IMR-90 (cell line): ENCODE measurements at regions not wholly inside any gene's neighbourhood (a gene's known extent, or its start where the extent isn't known, plus 50 kb on each side); places are given as distances from the start of the nearest gene placed in this dataset.
"Not testable (repeated sequence)": the region's sequence is repeated elsewhere in the genome, so short reads cannot be mapped to it uniquely, and the experiment has no call there.

ENCODE experiments used
- ATAC-seq: fragments of 200-7000 bp; cut with Tn5 transposase; 2 replicates; pipeline ENCODE4 v1.9.1; 2020; ENCODE audit warnings: low read depth, mild to moderate bottlenecking, moderate library complexity
- BruUV-seq: library from RNA; stranded (reverse); fragments of 400-500 nt; replicated peaks from 2 replicates; lab custom pipeline; 2021; lab: Mats Ljungman, UMichigan
- CTCF ChIA-PET: fragments of 300-600 bp; formaldehyde crosslinking; extraction: SDS; loops from one replicate; lab custom pipeline; 2021; ENCODE audit warnings: antibody characterized with exemption; lab: Yijun Ruan, JAX
- POLR2A ChIA-PET: fragments of 300-600 bp; sonication (Branson Sonifier 250); formaldehyde crosslinking; loops from one replicate; lab custom pipeline; 2022; ENCODE audit warnings: antibody characterized with exemption; ENCODE audit not compliant: unreplicated experiment; lab: Charles Lee
- DNase-seq: peaks from one replicate; pipeline ENCODE4 v3.0.0; 2013
- H2AFZ ChIP-seq: replicated peaks from 2 replicates; pipeline ENCODE3; 2013; ENCODE audit warnings: low read length, mild to moderate bottlenecking; ENCODE audit not compliant: poor library complexity
- H2AK5ac ChIP-seq: 2 replicates; pipeline ENCODE4 v1.6.1; 2013; ENCODE audit warnings: low read depth, low read length, inconsistent platforms
- H2AK9ac ChIP-seq: replicated peaks from 2 replicates; pipeline ENCODE3; 2013; ENCODE audit warnings: mild to moderate bottlenecking, low read depth, low read length, moderate library complexity; ENCODE audit not compliant: poor library complexity
- H2BK120ac ChIP-seq: 2 replicates; pipeline ENCODE4 v1.6.1; 2013; ENCODE audit warnings: low read depth, low read length, inconsistent platforms
- H2BK15ac ChIP-seq: 3 replicates; pipeline ENCODE4 v1.6.1; 2013; ENCODE audit warnings: low read depth, low read length, inconsistent platforms
- H2BK20ac ChIP-seq: 2 replicates; pipeline ENCODE4 v1.6.1; 2013; ENCODE audit warnings: low read depth, mild to moderate bottlenecking, inconsistent platforms, low read length, moderate library complexity
- H2BK5ac ChIP-seq: 2 replicates; pipeline ENCODE4 v1.6.1; 2013; ENCODE audit warnings: mild to moderate bottlenecking, low read depth, low read length, inconsistent platforms; ENCODE audit not compliant: poor library complexity, severe bottlenecking
- H3K14ac ChIP-seq: replicated peaks from 2 replicates; pipeline ENCODE4 v1.6.1; 2013; ENCODE audit warnings: low read depth, low read length, inconsistent platforms
- H3K18ac ChIP-seq: 2 replicates; pipeline ENCODE4 v1.6.1; 2013; ENCODE audit warnings: low read depth, low read length, control low read depth
- H3K23ac ChIP-seq: 2 replicates; pipeline ENCODE4 v1.6.1; 2013; ENCODE audit warnings: low read depth, low read length, inconsistent platforms
- H3K27ac ChIP-seq: 2 replicates; pipeline ENCODE4 v1.5.1; 2013; ENCODE audit warnings: mild to moderate bottlenecking, control low read depth, low read length; ENCODE audit not compliant: insufficient read depth
- H3K27me3 ChIP-seq: 2 replicates; pipeline ENCODE4 v1.6.1; 2013; ENCODE audit warnings: low read length; ENCODE audit not compliant: control insufficient read depth, insufficient read depth
- H3K36me3 ChIP-seq: 2 replicates; pipeline ENCODE4 v1.6.1; 2013; ENCODE audit warnings: low read length, mixed read lengths; ENCODE audit not compliant: control insufficient read depth, insufficient read depth
- H3K4ac ChIP-seq: 2 replicates; pipeline ENCODE4 v1.6.1; 2013; ENCODE audit warnings: low read depth, low read length, inconsistent platforms
- H3K4me1 ChIP-seq: 2 replicates; pipeline ENCODE4 v1.6.1; 2013; ENCODE audit warnings: low read length, mixed read lengths; ENCODE audit not compliant: control insufficient read depth, insufficient read depth
- H3K4me2 ChIP-seq: 2 replicates; pipeline ENCODE4 v1.6.1; 2013; ENCODE audit warnings: low read depth, mild to moderate bottlenecking, control low read depth, low read length, moderate library complexity
- H3K4me3 ChIP-seq: 2 replicates; pipeline ENCODE4 v1.5.1; 2013; ENCODE audit warnings: low read depth, mild to moderate bottlenecking, control low read depth, low read length, moderate library complexity; ENCODE audit not compliant: insufficient read depth
- H3K56ac ChIP-seq: 2 replicates; pipeline ENCODE4 v1.6.1; 2013; ENCODE audit warnings: low read length, inconsistent platforms; ENCODE audit not compliant: insufficient read depth; ENCODE audit errors: extremely low read depth
- H3K79me1 ChIP-seq, 2 experiments: 2 replicates each; pipeline ENCODE4 v1.6.1; 2013; ENCODE audit warnings: low read length in 2 of 2, inconsistent platforms in 1 of 2, low read depth in 1 of 2
- H3K9ac ChIP-seq: 2 replicates; pipeline ENCODE4 v1.6.1; 2013; ENCODE audit warnings: low read depth, low read length, control low read depth
- H3K9me1 ChIP-seq: 2 replicates; pipeline ENCODE4 v1.6.1; 2013; ENCODE audit warnings: low read length, inconsistent platforms; ENCODE audit not compliant: insufficient read depth
- H3K9me3 ChIP-seq: 2 replicates; pipeline ENCODE4 v1.6.1; 2013; ENCODE audit warnings: low read length; ENCODE audit not compliant: control insufficient read depth, insufficient read depth
- H4K20me1 ChIP-seq: 2 replicates; pipeline ENCODE4 v1.6.1; 2013; ENCODE audit warnings: low read length, inconsistent platforms; ENCODE audit not compliant: insufficient read depth
- H4K5ac ChIP-seq: 2 replicates; pipeline ENCODE4 v1.6.1; 2013; ENCODE audit warnings: mild to moderate bottlenecking, low read depth, low read length, control low read depth
- H4K8ac ChIP-seq, 2 experiments: 2 replicates each; pipeline ENCODE4 v1.6.1; 2013; ENCODE audit warnings: low read depth in 2 of 2, low read length in 2 of 2, control low read depth in 1 of 2, inconsistent platforms in 1 of 2
- H4K91ac ChIP-seq: 2 replicates; pipeline ENCODE4 v1.6.1; 2013; ENCODE audit warnings: low read depth, low read length, inconsistent platforms; ENCODE audit not compliant: insufficient read depth
- WGBS, 2 experiments: methylation state at CpG; one replicate each; pipeline versions ENCODE4 v1.1.5 to v1.1.7; 2013; ENCODE audit warnings: missing lambda C conversion rate in 2 of 2; ENCODE audit not compliant: insufficient read length in 1 of 2; ENCODE audit errors: extremely low coverage in 2 of 2; 5-methylcytosine and 5-hydroxymethylcytosine counted together
- dilution Hi-C: fragments of 300-500 bp; cut with HindIII; formaldehyde crosslinking; loops from one replicate; pipeline ENCODE4 v1.14.3; 2018; ENCODE audit warnings: low sequenced_read_pairs; ENCODE audit not compliant: unreplicated experiment
- in situ Hi-C: fragments of 300-500 bp; cut with MboI; formaldehyde crosslinking; loops from 3 replicates; pipeline ENCODE4 v1.14.3; 2019; ENCODE audit warnings: low sequenced_read_pairs, inconsistent platforms, mixed read lengths
- intact Hi-C: fragments of 100-400 bp; cut with micrococcal nuclease; formaldehyde crosslinking; loops from 2 replicates; pipeline ENCODE4 v1.10.0; 2022

DNA sequence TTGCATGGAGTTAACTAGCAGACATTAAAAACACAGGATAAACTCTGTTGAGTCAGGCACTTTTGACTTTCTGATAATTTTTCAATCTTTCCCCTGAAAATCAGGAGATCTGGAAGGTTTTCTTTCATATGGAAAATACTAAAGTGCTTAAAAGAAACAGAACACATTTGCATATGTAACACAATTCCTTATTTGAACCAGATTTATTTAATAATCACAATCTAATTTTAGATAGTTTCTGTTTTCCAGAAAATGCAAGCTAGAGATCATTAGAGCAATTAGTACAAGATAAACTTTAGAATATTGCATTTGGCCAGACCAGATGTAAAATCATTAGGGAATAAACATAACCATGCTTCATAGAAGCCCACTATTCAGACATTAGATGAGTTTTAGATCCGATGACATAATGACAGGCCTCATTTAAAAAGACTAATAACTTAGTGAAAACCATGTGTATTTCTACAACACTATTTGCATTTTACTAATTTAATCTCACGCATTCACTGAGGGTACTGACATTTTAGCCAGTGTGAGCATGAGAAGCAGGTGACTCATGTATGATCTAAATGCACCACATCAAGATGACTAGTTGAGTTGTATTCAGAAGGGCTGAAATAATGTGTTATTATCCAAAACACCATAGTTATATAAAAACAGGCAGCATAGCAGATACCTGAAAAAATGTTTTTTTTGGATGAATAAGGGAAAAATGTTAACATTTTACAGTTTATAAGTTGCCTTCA is 611.5 kb downstream of the LTN1 start:
- H3K79me1 ChIP-seq, H3K4me1 ChIP-seq, H3K14ac ChIP-seq, H4K5ac ChIP-seq, intact Hi-C loops, H4K8ac ChIP-seq, H4K20me1 ChIP-seq, H3K4ac ChIP-seq, H3K56ac ChIP-seq, H2BK15ac ChIP-seq, H3K27ac ChIP-seq, DNase-seq, H3K23ac ChIP-seq, H3K9me1 ChIP-seq, H4K91ac ChIP-seq, H2AK9ac ChIP-seq, dilution Hi-C loops, in situ Hi-C loops, BruUV-seq, H3K18ac ChIP-seq, H3K4me3 ChIP-seq, H2BK20ac ChIP-seq, H2BK120ac ChIP-seq, H2AK5ac ChIP-seq, H2AFZ ChIP-seq, H3K4me2 ChIP-seq, POLR2A ChIA-PET, H3K9me3 ChIP-seq, H2BK5ac ChIP-seq, H3K9ac ChIP-seq, H3K36me3 ChIP-seq, H3K27me3 ChIP-seq, CTCF ChIA-PET: not testable (repeated sequence)
- ATAC-seq: peak; percentile 32; the same call in 1 of the 2 replicates
- WGBS, 2 experiments: no CpG with 5 or more reads among the region's 2 CpGs
